DMS114 treated with DMSO at 0.1 percent for 48 hours (cell line): ENCODE measurements at regions not wholly inside any gene's neighbourhood (a gene's known extent, or its start where the extent isn't known, plus 50 kb on each side); places are given as distances from the start of the nearest gene placed in this dataset.

ENCODE experiments used
- DNase-seq: peaks from one replicate; lab custom pipeline; 2025; ENCODE audit not compliant: unreplicated experiment; lab: John Stamatoyannopoulos, UW

DNA sequence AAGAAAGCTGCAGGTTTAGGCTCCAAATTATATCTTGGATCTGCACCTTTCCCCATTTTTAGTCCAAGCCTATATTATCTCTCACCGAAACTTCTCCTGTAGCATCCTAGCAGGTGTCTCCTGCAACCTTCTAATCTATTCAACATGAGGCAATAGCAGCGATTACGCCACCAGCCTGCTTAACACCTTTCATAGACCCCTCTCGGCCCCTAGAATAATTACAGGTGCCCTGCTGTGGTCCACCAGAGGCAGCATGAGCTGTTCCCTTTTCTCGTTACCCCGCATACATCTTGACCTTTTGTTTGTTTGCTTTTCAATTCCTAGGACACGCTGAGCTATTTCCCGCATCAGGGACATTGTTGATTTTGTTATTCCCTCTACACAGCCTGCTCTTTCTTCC is 361.9 kb downstream of the CYRIA start:
- no peak for DNase-seq

DNA sequence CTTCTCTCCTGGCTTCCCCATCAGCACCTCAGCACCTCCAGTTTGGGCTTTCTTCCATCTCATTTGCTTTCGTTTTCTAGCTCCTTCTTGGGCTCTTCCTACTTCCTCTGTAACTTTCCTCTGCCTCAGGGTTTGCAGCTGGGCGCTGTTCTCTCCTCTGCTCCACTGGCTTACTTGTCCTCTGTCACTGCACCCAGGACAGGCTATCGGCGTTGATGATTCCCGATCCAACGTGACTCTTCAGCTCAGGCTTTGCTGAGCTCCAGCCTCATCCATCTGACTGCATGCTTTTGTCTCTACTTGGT is 362.4 kb downstream of the CYRIA start:
- DNase-seq: no peak

DNA sequence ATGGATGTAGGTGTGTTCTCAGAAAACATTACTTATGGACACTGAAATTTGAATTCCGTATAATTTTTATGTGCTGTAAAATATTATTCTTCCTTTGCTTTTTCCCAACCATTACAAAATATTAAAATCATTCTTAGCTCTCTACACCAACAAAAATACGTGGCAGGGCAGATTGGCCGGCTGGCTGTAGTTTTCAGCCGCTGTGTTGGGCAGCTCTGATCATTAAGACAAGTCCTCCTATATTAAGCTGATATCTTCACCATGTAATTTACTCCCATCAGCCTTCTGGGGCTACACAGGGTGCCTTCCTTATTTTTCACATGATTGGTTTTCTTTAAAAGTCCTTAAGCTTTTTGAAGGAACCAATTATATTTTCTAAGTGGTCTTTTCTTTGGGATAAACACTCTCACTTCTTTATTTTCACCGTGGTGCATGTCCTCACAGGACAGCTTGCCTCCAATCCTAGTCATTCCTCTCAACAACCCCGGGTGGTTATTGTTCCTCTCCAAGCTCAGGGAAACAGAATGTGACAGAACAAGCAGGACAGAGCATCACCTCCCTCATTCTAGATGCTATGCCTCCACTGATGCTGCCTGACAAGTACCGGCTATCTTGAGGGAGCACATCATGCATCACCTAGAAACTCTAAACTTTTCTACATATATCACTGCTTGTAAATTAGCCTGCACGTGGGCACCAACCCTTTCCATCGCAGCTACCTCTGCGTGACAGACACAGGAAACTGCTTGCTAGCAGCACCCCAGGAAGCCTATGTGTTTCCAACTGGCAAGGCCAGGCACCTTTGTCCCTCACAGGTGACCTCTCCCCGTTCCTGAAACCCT is 362.3 kb downstream of the MYCN start:
- DNase-seq: no peak

DNA sequence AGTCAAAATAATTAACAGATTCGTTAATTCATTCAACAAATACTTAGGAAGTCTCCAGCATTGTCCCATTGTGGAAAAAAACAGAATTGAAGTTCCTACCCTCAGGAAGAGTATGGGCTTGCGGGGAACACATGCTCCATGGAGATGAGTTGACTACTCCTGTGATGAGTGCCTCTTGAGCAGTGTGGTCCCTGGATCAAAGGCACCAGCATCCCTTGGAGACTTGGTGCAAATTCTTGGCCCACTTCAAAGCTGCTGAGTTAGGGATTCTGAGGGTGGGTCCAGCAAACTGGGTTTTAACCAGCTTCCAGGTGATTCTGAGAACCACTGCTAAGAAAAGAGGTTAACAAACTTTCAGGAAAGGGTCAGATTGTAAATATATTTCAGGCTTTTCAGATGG is 361.6 kb downstream of the MYCN start:
- DNase-seq: no peak

DNA sequence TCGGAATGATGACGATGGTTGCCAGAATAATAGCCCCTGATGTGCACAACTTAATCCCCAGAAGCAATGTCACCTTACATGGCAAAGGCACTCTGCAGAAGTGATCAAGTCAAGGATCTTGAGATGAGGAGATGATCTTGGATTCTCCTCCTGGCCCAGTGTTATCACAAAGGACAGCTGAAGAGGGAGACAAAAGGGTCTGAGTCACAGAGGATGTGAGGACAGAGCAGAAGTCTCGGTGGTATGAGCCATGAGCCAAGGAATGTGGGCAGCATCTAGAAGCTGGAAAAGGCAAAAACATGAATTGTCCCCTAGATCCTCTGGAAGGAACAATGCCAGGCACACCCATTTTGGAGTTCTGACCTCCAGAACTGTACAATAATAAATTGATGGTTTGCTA is 358.5 kb downstream of the MYCN start:
- no peak for DNase-seq

DNA sequence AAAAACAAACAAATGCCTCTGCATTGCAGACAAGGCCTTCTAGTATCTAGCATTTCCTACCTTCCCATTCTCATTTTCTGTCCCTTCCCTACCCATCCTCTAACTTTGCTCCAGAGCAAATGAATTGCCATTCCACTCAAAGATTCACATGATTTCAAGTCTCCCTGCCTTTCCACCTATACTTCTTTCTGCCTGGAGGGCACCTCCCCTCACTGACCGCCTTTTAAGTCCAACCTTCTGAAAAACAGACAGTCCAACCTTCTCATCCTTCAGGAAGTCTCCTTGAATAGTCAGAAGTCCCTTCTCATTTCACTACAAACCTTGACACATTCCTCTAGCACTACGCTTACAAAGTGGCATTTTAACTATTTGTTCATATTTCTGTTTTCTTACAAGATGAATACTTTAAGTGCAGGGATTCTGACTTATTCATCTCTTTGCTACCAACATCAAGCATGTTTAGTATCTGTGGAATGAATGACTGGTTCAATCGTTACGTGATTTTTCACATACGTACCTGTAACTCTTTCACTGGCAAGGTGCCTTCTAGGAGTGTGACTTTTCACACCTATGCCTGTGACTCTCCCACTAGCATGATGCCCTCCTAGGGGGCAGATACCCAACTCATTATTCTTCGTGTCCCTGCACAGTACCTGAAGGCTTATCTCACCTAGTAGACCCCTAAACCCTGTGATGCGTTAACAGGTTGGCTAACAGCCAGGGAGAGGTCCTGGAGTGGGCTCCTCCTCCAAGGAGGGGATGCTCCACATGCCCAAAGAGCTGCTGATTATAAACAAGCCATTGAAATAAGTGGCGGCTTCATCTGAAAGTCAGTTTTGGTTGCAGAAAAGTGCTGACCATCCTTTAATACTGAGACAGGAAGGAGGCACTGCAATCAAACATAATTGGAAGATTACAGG is 356.2 kb downstream of the MYCN start:
- DNase-seq: no peak

DNA sequence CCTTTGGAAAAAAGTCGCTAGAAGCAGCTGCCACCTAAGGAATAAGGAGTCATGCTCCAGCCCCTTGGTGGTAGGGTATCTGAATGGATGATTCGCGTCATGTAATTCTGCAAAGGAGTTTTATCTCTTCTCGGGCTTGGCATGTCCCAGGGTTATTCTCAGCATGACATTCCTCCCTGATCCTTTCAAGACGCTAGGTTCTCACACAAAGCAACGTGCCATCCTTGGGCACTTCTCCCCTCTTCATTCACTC is 355.6 kb downstream of the MYCN start:
- DNase-seq: no peak

DNA sequence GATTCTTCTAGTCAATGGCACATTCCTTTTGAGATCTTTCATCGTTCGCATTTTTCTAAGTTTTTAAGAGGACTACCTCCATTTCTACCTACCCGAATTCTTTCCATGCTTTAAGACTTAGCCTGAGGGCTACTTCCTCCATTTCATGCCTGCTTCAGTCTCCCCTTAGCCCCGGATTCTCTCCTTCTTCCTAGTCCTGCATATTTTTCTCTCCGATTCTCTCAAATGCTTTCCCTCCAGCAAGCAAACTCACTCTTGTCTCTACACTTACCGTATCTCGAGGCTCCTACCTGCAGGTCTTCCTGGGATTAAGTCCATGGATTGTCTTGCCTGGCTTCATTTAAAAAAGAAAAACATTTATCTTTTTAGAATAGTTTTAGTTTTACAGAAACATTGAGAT is 354.4 kb downstream of the MYCN start:
- no peak for DNase-seq

DNA sequence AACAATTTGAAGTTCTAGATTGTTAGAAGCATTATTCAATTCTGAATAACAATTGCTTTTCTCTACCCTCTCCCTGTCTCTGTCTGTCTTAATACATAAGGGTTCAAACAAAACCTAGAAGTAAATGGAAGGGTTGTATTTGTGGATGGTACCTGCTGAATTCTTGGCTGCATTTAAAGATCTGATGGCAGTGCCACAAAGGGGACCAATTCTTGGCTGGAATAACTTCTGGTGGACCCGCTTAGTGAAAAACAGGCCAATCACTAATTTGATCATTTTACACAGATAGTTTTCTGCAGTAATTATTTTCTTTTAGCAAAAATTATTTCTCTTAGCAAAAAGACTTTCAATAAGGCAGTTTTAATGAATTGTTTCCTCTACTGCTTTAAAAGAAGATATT is 353.5 kb downstream of the MYCN start:
- no peak for DNase-seq

DNA sequence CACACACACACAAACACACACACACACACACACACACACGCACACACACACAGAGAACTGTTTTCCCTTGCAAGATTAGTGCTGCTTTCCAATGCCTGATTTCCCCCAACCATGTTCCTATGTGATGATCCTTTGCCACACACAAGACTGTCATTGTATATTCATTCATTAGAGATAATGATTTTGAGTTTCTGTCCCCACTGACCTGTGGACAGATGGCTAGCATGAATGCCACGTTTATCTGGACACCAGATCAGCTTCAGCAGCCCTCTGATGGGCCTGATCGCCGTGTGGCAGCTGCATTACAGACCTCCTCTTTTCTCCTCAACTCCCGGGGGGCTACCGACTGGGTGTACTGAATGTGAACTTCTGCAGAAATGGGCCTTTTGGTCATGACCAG is 353.0 kb downstream of the MYCN start:
- no peak for DNase-seq

DNA sequence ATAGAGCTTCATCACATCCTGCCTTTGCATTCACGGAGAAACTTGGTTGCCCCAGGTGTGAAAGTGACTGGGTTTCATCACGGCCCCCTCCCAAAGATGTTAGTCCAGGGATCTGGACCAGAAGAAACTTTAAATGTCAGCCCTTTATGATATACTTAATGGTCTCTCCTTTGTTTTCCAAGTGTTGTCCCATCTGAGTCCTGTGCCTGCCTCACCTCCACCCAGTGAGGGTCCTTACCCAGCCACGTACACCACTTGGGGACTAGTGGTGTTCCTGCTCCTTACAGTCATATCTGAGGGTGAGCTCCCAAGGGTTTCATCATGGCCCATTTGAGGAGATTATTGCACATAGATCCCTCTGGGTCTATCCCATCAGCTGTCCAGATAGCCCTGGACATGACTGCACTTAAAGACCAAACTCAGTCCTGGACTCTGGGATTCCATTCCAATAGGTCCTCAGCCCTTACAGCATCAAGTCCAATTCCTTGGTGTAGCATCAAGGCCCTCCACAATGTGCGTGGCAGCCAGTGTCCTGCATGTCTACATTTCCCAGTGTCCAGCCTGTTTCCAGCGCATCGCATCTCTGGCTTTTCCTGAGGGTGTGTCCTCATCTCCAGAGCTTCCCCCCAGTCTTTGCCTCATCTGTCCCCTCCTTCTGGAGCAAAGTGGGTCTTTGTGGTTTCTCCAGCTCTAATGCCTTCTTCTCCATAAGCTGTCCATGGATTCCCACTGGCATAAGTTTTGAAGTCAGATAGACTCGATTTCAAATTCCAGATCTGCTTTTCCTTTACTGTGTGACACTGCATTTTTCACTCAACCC is 351.6 kb downstream of the MYCN start:
- DNase-seq: no peak

DNA sequence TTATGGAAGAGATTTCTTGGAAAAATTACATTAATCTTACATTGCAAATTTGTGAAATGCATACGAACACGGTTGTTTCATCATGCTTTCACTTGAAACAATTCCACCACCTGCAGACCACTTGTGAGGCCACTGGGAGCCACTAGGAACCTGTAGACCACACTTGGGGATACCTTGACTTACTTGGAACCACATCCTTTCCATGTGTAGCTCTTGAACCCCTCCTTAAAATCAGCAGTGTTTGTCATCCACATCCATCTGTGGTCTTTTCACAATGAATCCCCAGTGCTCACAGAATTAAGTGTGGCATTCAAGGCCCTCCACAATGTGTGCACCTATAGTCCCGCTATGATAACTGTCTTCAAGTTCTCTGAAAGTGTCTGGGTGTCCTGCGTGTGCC is 350.9 kb downstream of the MYCN start:
- no peak for DNase-seq

DNA sequence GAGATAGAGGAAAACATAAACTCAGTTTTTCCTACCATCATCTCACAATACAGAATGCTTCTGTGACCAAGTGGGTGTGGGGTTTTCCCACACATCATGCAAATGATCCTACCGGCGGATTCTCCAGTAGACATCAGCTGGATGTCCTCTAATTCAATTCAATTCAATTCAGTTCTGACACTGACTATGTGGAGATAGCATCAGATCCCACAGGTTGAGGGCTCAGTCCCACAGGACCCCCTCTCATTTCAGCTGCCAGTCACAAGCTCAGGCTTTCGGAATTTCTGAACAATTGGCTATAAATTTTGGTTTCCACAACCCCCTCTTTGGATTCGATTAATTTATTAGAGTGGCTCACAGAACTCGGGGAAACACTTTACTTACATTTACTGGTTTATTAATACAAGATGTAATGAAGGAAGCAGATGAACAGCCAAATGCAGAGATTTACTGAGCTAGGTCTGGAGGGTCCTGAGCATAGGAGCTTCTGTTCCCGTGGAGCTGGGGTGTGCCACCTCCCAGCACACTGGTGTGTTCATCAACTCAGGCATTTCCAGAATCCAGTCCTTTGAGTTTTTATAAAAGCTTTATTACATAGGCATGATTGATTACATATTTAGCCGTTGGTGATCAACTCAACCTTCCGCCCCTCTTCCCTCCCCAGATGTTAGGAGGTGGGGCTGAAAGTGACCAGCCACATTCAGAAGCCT is 350.1 kb downstream of the MYCN start:
- DNase-seq: no peak

DNA sequence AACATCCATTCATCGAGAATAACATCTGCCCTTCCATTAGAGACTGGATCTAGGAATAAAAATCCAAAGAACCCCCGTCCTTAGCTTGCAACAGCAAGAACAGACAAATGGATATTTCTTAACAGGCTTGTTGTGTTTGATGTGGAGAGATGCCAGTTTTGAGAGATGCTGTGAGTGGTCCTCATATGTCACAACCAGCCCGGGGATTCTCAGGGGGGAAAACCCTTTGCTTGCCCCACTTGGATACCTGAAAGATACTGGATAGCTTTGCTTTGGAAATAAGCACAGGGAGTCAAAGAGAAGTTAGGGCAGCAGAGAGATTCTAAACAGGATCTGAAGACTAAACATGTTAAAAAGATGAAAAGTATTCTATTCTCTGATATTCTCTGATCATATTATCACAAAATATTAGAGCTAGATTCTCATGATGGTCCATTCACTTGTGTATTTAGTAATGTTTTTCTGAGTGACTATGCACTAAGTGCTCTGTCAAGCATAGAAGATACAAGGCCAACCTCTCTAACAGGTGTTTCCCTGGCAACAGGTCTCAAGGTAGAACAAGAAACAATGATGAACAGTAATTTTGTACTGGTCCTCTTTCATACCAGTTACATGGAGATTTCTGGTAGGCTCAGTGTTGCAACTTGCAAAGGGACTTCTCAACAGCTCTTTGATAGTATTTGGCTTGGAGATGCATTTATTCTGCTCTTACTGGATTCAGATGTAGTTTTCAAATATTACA is 348.2 kb downstream of the MYCN start:
- DNase-seq: no peak

DNA sequence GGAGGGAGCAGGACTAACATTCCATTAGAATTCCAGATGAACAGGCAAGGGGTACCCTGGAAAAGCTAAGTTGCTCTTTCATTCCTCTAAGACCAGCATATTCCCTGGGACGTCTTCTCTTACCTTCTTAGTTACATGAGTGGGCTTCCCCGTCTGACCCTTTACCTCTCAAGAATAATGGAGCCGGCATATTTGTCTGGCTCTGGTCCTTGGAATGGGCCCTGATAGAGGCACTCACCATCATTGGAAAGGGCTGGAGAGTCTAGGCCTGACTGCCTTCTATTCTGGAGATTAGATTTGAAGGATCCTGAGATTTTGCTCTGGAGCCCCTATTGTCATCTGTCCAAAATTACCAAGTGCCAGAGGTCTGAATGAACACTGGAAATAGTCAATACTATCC is 347.5 kb downstream of the MYCN start:
- DNase-seq: no peak

DNA sequence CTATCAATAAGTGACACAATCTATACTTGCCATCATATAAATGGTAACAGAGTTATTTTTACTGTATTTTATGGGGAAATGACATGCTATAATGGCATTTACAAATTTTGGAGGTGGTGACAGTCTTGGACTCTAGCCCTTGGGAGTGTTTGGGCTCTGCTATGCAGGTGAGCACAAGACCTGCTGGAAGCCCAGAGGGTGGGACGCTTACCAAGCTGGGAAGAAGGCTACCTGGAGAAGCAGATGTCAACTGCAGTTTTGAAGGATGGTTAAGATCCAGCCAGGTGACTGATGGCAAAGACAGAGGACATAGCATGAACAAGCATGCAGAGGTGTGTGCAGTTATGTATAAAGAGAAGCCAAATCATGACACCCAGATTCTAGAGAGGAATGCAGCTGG is 346.9 kb downstream of the MYCN start:
- DNase-seq: no peak

DNA sequence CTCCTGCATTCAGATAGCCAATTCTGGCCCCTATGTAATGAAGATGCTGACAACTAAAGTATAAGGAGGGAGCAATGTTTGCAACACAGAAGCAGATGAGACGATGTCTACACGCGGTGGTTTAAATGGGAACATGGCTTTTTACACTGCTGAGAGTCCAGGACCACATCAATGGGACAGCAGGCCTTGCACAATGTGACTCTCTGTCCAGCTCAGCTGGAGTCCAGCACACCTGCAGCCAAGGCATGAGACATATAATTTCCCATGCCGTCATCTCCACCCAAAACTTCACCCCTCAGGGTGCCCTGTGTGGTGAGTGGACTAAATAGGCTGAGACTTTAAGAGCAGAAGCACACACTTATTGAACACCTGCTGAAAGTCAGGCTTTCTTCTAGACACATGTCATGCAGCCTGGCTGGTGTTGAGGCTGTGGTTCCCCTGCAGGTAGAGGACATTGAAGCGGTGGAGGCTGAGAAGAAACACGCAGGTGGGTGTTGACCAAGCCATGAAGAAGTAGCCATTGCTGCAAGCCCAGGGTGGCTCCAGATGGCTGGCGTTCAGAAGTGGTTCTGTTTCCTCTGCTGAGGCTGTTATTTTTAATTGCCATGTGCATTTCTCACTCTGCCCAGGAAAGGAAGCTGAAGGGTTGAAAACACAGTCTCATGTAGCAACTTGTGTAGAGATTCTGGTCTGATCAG is 345.6 kb downstream of the MYCN start:
- no peak for DNase-seq

DNA sequence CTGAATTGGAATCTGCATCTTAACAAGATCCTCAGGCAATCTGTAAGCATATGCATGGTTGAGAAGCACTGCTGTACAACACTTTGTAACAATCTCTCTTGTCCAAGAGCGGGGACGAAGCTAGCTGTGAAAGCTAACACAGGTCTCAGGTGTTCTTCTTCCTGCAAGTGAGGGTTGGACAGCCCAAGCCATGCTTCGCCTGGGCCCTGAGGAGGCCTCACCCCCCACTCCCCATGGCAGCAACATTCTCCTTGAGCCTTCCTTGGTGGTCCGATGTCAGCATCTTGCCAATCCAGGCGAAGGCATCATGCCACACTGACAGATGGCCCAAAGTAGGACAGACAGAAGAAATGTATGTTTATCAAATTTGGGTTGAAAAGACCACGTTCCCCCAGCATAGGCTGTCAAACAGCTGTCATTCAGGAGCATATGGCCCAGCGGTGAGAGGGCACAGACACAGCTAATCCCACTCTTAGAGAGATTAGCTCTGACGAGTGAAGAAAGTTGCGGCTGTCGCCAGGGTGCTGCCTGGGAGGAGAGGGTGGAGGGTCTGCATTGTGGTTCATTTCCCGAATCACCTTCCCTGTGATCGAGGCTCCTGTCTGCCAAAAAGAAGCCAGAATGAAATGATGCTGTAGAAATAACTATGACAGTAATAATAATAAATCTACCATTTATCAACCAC is 344.7 kb downstream of the MYCN start:
- no peak for DNase-seq

DNA sequence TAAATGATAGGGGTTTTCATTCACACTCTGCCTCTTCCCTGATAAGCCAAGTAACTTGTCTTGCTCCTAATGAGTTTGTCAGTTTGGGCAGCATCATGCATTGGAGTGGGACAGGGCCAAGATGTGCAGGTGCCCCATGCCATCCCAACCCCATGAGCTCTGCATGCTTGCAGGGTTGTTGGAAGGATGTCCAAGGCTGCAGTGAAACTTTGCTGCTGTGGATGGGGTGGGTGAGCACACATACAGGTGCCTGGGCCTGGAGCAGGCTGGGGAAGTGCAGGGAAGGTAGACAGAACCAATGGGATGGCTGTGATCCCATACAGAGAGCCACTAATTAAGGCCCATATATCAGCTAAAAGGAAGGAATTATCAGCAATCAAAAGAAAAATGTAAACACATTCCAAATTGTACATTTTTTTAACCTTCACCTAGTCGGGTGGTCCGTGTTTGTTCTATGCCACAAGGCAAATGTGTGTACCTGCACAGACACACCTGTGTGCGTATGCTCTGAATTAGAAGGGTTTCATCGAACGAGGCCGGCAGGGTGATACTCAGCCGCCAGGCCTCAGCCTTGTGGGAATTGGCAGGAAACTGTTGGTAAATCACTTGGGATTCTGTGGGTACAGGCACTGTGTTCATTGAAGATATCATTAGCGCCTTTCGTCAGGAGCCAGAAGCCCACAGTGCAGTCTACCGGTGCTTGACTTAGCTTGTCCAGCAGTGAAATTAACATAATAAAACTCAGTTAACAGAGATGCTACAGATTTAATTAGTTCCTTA is 342.9 kb downstream of the MYCN start:
- no peak for DNase-seq
